Activated naive CD4-positive, alpha-beta T cell treated with anti-CD3 and anti-CD28 coated beads, Interleukin-2, amount 50 U/mL, for 24 hours (primary cell): ENCODE measurements at regions not wholly inside any gene's neighbourhood (a gene's known extent, or its start where the extent isn't known, plus 50 kb on each side); places are given as distances from the start of the nearest gene placed in this dataset.
"Not testable (repeated sequence)": the region's sequence is repeated elsewhere in the genome, so short reads cannot be mapped to it uniquely, and the experiment has no call there.

Source experiments
- H3K27ac Mint-ChIP-seq: one replicate; pipeline ENCODE4 v1.8.0; 2021; ENCODE audit warnings: mild to moderate bottlenecking, mixed read lengths
- H3K27me3 Mint-ChIP-seq: one replicate; pipeline ENCODE4 v1.8.0; 2021; ENCODE audit warnings: mixed read lengths
- H3K36me3 Mint-ChIP-seq: one replicate; pipeline ENCODE4 v1.8.0; 2021; ENCODE audit warnings: mixed read lengths
- H3K4me1 Mint-ChIP-seq: one replicate; pipeline ENCODE4 v1.8.0; 2021; ENCODE audit warnings: mixed read lengths
- H3K4me3 Mint-ChIP-seq: one replicate; pipeline ENCODE4 v1.8.0; 2021; ENCODE audit warnings: mild to moderate bottlenecking, mixed read lengths
- H3K9me3 Mint-ChIP-seq: one replicate; pipeline ENCODE4 v1.8.0; 2021; ENCODE audit warnings: mixed read lengths

DNA sequence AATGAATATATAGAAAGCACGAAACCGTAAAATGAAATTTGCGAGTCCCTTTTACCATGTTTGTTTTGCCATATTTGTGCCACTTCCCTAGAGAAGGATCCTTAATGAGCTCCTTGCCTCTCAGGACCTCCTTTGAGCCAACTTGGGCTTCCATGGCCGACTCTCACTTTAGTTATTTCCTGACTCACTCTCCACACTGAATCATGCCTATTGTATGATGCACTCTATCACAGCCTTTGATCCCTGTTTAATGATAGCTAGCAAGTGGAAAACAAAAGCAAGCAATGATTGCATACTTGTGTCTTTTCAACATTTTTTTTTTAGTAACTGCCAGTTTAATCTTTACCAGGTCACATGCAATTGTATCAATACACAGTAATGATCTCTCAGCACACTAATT is 153.2 kb downstream of the CCER1 start:
- no peak overlapping the region for H3K27ac Mint-ChIP-seq
- H3K4me1 Mint-ChIP-seq = no peaks in the 10 kb centered on the region
- no peaks in the 10 kb centered on the region for H3K36me3 Mint-ChIP-seq
- no peaks in the 10 kb centered on the region for H3K9me3 Mint-ChIP-seq
- H3K4me3 Mint-ChIP-seq = no peak overlapping the region
- no peaks in the 10 kb centered on the region for H3K27me3 Mint-ChIP-seq

DNA sequence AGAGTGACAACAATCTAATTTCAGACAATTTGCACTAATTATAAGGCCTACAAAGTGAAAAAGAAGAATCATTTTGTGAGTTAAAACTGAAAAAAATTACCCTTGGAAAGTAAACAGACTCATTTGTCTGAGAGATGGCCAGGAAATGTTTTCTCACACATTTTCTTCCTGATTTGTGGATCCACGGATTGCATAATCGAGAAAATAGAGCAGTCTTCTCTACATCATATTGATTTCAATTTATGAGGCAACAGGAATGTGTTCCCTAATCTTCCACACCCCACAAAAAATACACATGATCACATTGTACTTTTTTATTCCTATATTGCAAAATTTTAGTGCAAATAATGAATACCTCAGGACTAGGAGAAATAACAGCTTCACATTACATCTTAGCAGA is 160.8 kb downstream of the CCER1 start:
- Mint-ChIP-seq H3K4me3 (no peak overlapping the region), H3K36me3 (no peaks in the 10 kb centered on the region), H3K9me3 (no peaks in the 10 kb centered on the region), H3K27ac (no peak overlapping the region), H3K4me1 (no peaks in the 10 kb centered on the region), H3K27me3 (no peaks in the 10 kb centered on the region)

DNA sequence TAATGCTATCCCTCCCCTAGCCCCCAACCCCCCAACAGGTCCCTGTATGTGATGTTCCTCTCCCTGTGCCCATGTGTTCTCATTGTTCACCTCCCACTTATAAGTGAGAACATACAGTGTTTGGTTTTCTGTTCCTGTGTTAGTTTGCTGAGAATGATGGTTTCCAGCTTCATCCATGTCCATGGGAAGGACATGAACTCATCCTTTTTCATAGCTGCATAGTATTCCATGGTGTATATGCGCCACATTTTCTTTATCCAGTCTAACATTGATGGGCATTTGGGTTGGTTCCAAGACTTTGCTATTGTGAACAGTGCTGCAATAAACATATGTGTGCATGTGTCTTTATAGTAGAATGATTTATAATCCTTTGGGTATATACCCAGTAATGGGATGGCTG is 162.3 kb downstream of the CCER1 start:
- H3K36me3 Mint-ChIP-seq, H3K4me1 Mint-ChIP-seq, H3K27me3 Mint-ChIP-seq, H3K27ac Mint-ChIP-seq, H3K9me3 Mint-ChIP-seq, H3K4me3 Mint-ChIP-seq: not testable (repeated sequence)

- Mint-ChIP-seq H3K27ac (no peak overlapping the region), H3K9me3 (no peaks in the 10 kb centered on the region), H3K4me3 (no peak overlapping the region), H3K4me1 (no peaks in the 10 kb centered on the region), H3K36me3 (no peaks in the 10 kb centered on the region), H3K27me3 (no peaks in the 10 kb centered on the region)
Measured at GRCh38 chr12:90791445-90791844, 163.5 kb downstream of the CCER1 start.

DNA sequence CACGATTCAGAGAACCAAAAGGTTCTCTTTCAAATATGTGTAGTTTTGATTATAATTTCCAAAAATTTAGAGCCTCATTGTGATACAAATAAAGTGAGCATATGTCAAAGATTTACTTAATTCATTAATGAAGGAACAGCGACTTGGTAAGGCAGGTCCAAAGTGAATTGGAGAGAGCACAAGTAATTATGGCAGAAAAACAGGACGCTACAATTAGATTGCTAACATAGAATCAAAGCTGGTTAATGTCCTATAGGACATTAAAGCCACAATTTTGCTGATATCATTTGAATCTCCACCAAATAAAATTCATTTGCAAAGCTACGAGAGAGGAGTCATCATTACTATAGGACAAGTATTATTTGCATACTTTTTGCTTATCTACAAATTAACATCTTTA is 164.2 kb downstream of the CCER1 start:
- H3K27me3 Mint-ChIP-seq = no peaks in the 10 kb centered on the region
- no peaks in the 10 kb centered on the region for H3K4me1 Mint-ChIP-seq
- no peak overlapping the region for H3K27ac Mint-ChIP-seq
- H3K9me3 Mint-ChIP-seq = no peaks in the 10 kb centered on the region
- H3K4me3 Mint-ChIP-seq = no peak overlapping the region
- no peaks in the 10 kb centered on the region for H3K36me3 Mint-ChIP-seq

DNA sequence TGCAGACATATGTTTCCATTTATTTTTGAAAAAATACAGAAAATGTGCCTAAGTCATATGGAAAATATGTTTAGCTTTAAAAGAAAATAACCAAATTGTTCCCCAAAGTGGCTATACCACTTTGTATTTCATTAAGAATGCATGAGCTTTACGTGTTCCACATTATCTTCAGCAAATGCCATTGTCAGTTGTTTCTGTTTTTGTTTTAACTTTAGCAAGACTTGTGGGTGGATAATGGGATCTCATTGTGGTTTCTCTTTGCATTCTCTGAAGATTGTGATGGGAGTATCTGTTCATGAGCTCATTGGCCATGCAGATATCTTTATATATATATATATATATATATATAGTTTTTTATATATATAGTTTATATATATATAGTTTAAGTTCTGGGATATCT is 181.5 kb downstream of the CCER1 start:
- H3K9me3 Mint-ChIP-seq = no peaks in the 10 kb centered on the region
- H3K4me3 Mint-ChIP-seq = no peak overlapping the region
- H3K27ac Mint-ChIP-seq = no peak overlapping the region
- no peaks in the 10 kb centered on the region for H3K36me3 Mint-ChIP-seq
- no peaks in the 10 kb centered on the region for H3K4me1 Mint-ChIP-seq
- H3K27me3 Mint-ChIP-seq = no peaks in the 10 kb centered on the region

DNA sequence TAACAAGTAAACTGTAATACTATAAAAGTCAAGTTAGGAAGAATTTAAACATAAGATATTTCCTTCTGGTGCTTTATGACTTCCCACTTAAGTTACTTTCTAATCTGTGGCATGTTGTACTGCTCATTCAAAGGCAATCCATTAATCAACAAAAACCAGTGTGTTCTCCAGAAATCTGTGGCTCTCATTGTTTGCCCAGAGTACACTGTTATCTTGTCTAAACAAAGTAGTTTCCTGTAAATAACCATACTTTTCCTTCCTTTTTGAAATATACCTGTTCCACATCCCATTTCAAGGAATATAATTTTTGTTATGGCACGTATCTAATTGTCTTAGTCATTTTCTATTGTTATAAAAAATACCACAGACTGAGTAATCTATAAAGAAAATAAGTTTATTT is 184.1 kb downstream of the CCER1 start:
- Mint-ChIP-seq H3K27me3 (no peaks in the 10 kb centered on the region), H3K36me3 (no peaks in the 10 kb centered on the region)

GRCh38 chr12:90757957-90758356 is 197.0 kb downstream of the CCER1 start:
- no peaks in the 10 kb centered on the region for H3K36me3 Mint-ChIP-seq
- H3K4me3 Mint-ChIP-seq = no peak overlapping the region
- no peak overlapping the region for H3K27ac Mint-ChIP-seq
- no peaks in the 10 kb centered on the region for H3K9me3 Mint-ChIP-seq
- no peaks in the 10 kb centered on the region for H3K4me1 Mint-ChIP-seq
- H3K27me3 Mint-ChIP-seq = no peaks in the 10 kb centered on the region

More for the DNA sequence above, 184.1 kb downstream of the CCER1 start:
- no peaks in the 10 kb centered on the region for H3K9me3 Mint-ChIP-seq
- no peak overlapping the region for H3K27ac Mint-ChIP-seq
- H3K4me3 Mint-ChIP-seq = no peak overlapping the region
- no peaks in the 10 kb centered on the region for H3K4me1 Mint-ChIP-seq

DNA sequence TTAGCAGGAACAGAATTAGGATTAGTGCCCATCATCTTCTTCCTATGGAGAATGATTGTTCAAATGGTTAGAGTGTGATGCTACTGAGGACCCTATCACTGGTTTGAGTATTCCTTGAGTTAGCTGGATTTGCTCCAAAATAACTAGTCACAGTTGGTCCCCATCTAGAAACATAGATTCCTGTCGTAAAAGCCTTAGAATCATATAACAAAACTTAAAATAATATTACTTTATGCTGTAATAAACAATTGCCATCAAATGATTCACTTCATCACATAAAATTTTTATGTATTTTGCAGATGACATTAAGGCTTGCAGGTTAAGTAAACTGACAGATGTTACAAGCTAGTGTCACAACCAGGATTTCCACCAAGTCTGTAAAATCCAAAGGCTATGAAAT is 209.8 kb downstream of the CCER1 start:
- H3K27me3 Mint-ChIP-seq = no peaks in the 10 kb centered on the region
- no peak overlapping the region for H3K27ac Mint-ChIP-seq
- no peaks in the 10 kb centered on the region for H3K4me1 Mint-ChIP-seq
- no peak overlapping the region for H3K4me3 Mint-ChIP-seq
- peaks cover 5% of the 10 kb centered on the region for H3K9me3 Mint-ChIP-seq
- no peaks in the 10 kb centered on the region for H3K36me3 Mint-ChIP-seq

GRCh38 chr12:90741611-90742010 is 213.4 kb downstream of the CCER1 start:
- no peak overlapping the region for H3K27ac Mint-ChIP-seq
- H3K36me3 Mint-ChIP-seq = no peaks in the 10 kb centered on the region
- no peak overlapping the region for H3K4me3 Mint-ChIP-seq
- H3K27me3 Mint-ChIP-seq = no peaks in the 10 kb centered on the region
- H3K4me1 Mint-ChIP-seq = no peaks in the 10 kb centered on the region
- no peaks in the 10 kb centered on the region for H3K9me3 Mint-ChIP-seq

GRCh38 chr12:90729736-90730135 is 225.2 kb downstream of the CCER1 start:
- Mint-ChIP-seq H3K27me3 (no peaks in the 10 kb centered on the region), H3K27ac (no peak overlapping the region), H3K9me3 (no peaks in the 10 kb centered on the region), H3K4me1 (no peaks in the 10 kb centered on the region), H3K4me3 (no peak overlapping the region), H3K36me3 (no peaks in the 10 kb centered on the region)

DNA sequence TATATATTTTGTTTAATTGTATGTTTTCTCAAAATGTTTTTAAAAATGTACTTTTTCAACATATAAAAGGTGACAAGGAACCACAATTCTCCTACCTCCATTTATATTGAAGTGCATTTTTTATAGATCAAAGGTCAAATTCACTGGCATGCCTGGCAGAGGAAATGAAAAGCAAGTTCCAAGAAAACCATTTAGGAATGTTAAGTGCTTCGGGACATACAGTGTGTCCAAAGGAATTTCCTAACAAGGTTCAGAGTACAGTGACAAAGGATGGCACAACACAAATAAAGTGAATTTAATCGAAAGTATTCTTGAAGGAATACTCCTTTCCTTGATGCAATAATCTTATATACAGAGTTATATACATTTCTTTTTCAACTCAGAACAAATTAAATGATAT is 242.3 kb downstream of the CCER1 start:
- Mint-ChIP-seq H3K4me3 (no peak overlapping the region), H3K36me3 (no peaks in the 10 kb centered on the region), H3K9me3 (no peaks in the 10 kb centered on the region), H3K4me1 (no peaks in the 10 kb centered on the region), H3K27me3 (no peaks in the 10 kb centered on the region), H3K27ac (no peak overlapping the region)

- Mint-ChIP-seq H3K9me3 (no peaks in the 10 kb centered on the region), H3K4me3 (no peak overlapping the region), H3K27me3 (no peaks in the 10 kb centered on the region), H3K36me3 (no peaks in the 10 kb centered on the region), H3K27ac (no peak overlapping the region), H3K4me1 (no peaks in the 10 kb centered on the region)
Measured at GRCh38 chr12:90710711-90711110, 244.3 kb downstream of the CCER1 start.

- Mint-ChIP-seq H3K27me3 (no peaks in the 10 kb centered on the region), H3K36me3 (no peaks in the 10 kb centered on the region), H3K9me3 (no peaks in the 10 kb centered on the region), H3K4me1 (no peaks in the 10 kb centered on the region), H3K4me3 (no peak overlapping the region), H3K27ac (no peak overlapping the region)
Measured at GRCh38 chr12:90706036-90706435, 248.9 kb downstream of the CCER1 start.

- H3K27me3 Mint-ChIP-seq = no peaks in the 10 kb centered on the region
Measured at GRCh38 chr12:90695415-90695814, 259.6 kb downstream of the CCER1 start.

DNA sequence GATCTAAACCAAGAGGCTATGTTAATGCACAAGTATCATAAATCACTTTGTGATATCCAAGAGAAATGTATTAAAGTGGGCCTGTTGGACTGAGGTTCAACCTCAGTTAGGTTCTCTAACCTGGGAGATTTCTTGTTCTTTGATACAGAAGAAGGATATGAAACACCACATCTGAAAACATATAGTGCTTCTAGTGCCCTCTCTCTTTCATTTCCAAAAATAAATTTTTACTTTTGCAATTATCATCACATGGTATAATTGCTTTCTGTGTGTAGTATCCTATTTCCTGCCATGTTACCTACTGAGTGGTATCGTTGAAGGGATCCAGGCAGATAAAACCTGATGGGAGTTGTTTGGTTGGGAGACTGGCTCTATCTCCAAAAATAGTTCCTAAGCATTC is 264.9 kb downstream of the CCER1 start:
- Mint-ChIP-seq H3K4me1 (no peaks in the 10 kb centered on the region), H3K9me3 (no peaks in the 10 kb centered on the region), H3K36me3 (no peaks in the 10 kb centered on the region)

More at GRCh38 chr12:90695415-90695814, 259.6 kb downstream of the CCER1 start:
- Mint-ChIP-seq H3K4me1 (no peaks in the 10 kb centered on the region), H3K4me3 (no peak overlapping the region), H3K27ac (no peak overlapping the region), H3K36me3 (no peaks in the 10 kb centered on the region), H3K9me3 (no peaks in the 10 kb centered on the region)

DNA sequence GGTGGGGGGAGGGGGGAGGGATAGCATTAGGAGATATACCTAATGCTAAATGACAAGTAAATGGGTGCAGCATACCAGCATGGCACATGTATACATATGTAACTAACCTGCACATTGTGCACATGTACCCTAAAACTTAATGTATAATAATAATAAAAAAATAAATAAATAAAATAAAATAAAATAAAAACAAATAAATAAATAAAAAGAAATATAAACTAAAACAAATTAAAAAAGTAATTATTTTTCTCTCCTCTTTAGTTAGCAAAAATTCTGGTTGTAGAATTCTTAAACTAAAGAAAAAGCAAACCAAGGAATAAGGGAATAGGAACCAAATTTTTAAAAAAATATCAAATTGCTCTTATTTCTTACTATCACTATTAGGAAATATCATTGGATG is 267.3 kb downstream of the CCER1 start:
- H3K27ac Mint-ChIP-seq, H3K4me1 Mint-ChIP-seq, H3K9me3 Mint-ChIP-seq, H3K27me3 Mint-ChIP-seq, H3K36me3 Mint-ChIP-seq, H3K4me3 Mint-ChIP-seq: not testable (repeated sequence)

More for the DNA sequence above, 264.9 kb downstream of the CCER1 start:
- Mint-ChIP-seq H3K4me3 (no peak overlapping the region), H3K27ac (no peak overlapping the region), H3K27me3 (no peaks in the 10 kb centered on the region)

- Mint-ChIP-seq H3K9me3 (no peaks in the 10 kb centered on the region), H3K36me3 (no peaks in the 10 kb centered on the region), H3K4me1 (no peaks in the 10 kb centered on the region), H3K27ac (no peak overlapping the region), H3K4me3 (no peak overlapping the region), H3K27me3 (no peaks in the 10 kb centered on the region)
Measured at GRCh38 chr12:90683871-90684270, 271.1 kb downstream of the CCER1 start.
